GM20431 (cell line): ENCODE measurements at regions not wholly inside any gene's neighbourhood (a gene's known extent, or its start where the extent isn't known, plus 50 kb on each side); places are given as distances from the start of the nearest gene placed in this dataset.
"Not testable (repeated sequence)": the region's sequence is repeated elsewhere in the genome, so short reads cannot be mapped to it uniquely, and the experiment has no call there.

Source experiments
- in situ Hi-C: fragments of 300-500 bp; cut with MseI, MboI; formaldehyde crosslinking; loops from one replicate; pipeline ENCODE4 v1.15.0; 2020; ENCODE audit warnings: low sequenced_read_pairs; ENCODE audit not compliant: unreplicated experiment

DNA sequence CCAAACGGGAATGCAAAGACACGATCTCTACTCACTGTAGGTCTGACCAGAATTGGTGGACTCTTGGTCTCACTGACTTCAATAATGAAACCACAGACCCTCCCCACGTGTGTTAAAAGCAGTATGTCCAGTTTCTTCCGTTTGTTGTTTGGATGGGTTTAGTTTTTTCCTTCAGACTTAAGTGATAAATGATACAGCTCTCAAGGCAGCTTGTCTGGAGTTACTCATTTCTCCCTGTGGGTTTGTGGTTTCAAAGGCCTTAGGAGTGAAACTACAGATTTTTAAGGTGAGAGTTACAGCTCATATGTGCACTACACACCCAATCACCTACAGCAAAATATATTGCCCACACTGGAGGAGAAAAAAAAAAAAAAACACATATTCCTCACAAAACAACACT, 86.7 kb upstream of the STMND1 start:
- in situ Hi-C loops = no loop called here

DNA sequence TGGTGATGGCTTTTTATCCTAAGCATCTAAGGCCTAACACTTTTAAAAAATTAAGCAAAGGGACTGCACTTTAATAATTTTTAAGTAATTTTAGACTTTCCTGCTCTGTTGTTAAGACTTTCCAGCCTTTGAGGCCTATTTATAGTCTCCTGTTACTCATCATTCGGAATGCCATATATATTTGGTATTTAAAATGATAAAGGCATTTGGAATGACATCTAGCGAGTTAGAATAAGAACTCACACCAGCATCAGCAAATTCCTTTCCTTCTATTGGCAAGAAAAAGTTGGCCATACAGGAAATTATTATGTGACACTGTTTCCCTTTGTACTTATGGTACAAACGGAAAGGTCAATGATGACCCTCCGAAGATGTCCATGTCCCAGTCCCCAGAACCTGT, 88.1 kb upstream of the STMND1 start:
- in situ Hi-C loops = no loop called here

DNA sequence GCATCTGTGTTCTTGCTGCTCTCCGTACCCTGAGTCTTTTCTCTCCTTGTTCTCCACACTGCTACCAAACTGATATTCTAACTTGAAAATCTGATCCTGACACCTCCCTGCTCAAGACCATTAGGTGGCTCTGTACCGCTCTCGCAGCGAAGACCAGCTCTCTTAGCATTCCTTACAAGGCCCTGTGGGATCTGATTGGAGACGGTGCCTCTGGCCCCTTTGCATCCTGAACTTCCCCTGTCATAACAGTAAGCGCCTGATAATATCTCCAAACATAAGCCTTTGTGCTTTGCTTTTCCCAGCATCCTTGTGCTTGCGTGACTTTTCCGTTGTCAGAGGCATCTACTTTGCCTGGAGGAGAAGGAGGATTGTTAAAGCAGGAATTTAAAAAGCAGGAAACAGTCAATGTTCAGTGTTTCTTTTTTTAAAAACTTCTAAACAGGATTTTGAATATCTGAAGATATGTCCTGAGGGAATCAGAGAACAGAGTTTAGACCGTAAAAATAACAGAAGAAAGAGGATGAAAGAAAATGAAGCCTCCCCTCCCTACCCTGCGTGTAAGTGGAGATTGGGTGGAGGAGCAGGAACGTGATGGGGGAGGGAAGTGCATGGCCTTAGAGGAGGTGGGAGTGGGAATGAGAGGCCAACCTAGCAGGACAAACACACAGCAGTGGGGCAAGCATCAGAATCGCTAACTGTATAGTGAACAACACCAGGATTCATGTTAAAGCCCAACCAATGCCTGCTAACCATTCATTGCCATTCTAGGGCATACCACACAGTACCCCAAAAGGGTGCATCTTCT, 89.2 kb upstream of the STMND1 start:
- in situ Hi-C loops = no loop called here

DNA sequence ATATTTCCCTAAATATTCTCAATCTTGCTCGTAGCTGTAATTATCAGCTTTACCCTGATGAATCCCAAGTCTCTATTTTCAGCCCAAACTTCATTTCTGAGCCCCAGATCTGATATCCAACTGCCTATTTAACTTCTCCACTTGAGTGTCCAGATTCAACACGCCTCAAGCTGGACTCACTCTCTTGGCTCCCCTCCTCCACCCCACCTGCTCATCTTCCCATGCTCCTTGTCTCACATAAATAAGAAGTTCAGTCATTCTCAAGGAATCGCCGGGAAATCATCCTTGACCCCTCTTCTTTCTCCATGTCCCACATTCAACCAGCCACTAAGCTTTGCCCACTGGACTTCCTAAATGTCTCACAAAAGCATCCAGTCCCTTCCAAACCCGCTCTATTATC, 89.9 kb upstream of the STMND1 start:
- in situ Hi-C loops = no loop called here

DNA sequence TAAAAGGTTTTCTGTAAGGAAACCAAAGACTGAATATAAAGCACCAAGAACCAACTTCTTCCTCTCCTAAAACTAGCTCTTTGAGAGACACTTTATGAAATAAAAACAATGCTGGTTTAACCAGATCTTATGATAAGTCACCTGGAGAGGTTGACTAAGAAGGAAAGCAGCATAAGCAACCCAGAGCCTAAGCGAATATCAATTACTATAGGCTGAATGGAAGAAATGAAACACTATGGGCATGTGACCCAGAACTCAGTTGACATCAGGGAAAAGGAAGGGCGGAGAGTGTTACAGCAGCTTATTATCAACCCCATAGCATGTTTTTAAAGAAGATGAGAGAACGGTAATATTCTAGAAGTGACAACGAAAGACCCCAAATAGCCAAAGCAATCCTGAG, 94.1 kb upstream of the STMND1 start:
- in situ Hi-C loops = no loop called here

DNA sequence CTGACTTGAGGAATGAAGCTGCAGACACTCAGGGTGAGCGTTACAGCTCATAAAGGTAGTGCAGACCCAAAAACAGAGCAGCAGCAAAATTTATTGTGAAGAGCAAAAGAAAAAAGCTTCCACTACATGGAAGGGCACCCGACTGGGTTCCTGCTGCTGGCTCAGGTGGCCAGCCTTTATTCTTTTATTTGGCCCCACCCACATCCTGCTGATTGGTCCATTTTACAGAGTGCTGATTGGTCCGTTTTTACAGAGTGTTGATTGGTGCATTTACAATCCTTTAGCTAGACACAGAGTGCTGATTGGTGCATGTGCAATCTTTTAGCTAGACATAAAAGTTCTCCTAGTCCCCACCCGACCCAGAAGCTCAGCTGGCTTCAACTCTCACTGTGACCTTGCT, 95.3 kb upstream of the STMND1 start:
- in situ Hi-C loops = no loop called here

DNA sequence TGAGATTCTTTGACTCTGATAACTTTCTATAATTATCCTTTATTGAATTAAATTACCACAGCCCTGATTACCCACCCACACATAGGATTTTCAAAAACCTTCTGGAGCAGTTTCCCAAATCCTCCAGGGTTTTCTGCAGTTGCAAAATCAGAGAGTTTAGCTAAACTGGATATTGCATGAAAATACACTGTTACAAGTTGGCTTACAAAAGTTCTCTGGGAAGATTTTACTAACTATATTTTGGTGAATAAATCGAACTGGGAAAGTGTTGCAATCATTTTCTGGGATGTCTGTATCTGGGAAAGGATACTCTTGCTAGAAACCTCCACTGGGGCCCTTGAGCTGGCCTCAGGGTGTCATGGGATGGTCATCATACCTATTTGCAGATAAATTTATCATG, 97.6 kb upstream of the STMND1 start:
- in situ Hi-C loops = no loop called here

DNA sequence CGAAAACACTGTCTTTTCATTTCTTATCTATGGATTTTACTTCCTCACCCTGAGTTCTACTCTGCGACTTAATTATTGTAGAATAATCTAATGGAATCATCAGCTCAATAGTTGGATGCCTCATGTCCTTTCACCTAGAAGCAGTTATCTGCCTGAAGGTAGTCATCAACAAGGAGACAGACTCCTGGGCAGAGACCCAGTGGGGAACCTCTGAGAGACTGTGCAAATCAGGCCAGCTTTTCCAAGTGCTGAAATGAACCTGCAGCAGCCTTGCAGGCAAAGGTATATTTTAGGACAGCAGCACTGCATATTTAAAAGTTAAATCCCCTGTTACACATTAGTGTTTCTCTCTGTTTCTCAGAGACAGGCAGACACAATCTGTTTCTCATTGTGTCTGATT, 99.7 kb upstream of the STMND1 start:
- in situ Hi-C loops = no loop called here

DNA sequence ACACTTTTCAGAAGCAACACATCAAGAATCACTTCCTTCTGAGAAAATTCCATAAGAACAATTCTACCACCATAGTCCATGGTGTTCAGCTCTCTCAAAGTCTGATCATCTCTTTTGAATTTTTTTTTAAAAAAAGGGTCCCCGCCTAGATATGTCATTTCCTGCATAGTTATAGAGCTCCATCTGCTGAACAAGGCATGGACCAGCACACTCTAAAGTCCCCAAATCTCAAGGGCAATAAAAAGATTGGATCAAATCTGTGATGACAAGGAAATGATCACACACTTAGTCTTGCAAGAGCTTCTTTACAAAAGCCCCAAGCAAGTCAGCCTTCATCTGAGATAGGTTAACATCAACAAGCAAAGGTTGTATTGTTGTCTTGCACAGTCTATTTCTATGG, 100.7 kb upstream of the STMND1 start:
- in situ Hi-C loops = no loop called here

DNA sequence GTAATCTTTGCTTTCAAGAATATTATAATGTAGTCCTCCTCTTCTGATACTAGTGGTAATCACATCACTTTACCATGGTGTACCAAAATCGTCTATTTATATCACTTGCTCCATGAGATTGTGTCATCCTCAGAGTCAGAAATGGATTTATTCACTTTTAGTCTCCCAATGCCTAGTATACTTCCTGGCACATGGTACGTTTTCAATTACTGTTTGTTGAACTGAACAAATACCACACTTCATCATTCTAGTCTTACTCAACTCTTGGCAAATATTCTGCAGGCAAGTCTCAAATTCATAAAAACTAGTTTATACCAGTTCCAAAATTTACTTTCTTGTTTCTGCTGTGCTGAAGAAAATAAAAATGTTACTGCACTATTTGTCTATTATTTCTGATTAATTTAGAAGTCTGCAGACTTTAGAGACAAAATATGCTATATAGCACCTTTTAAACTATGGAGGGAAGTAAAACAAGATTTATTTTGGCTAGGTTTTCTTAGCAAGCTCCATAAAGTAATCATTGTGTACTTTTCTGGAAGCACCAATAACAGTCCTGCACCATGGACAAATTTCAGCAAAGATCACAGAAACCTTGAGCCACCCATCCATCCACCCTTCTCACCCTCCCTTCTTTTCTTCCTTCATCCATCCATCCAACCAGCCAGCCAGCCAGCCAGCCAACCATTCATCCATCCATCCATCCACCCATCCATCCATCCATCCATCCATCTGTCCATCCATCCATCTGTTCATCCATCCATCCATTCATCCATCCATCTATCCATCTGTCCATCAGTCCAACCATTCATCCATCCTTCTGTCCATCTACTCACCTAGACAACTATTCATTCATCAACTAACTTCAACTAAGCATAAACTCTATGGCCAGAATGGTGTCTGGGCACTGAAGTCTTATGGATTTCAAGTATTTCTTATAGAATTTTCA, 102.1 kb upstream of the STMND1 start:
- in situ Hi-C loops = no loop called here

DNA sequence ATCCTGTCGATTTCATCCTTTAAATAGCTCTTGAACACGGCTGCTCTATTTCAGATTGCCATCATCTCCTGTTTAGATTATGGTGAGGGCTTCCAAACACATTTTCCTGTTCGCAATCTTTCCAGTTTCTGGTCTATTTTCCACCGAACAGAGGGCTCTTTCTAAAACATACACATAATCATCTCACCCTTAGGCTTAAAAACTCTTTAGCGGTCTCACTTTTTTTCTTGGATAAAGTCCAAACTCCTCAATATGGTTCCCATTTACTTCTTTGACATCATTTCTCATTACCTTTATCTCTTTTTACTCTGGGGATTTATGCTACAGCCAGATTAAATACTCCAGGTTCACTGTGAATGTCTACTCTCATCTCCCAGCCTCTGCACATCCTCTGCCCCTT, 103.4 kb upstream of the STMND1 start:
- in situ Hi-C loops = no loop called here

DNA sequence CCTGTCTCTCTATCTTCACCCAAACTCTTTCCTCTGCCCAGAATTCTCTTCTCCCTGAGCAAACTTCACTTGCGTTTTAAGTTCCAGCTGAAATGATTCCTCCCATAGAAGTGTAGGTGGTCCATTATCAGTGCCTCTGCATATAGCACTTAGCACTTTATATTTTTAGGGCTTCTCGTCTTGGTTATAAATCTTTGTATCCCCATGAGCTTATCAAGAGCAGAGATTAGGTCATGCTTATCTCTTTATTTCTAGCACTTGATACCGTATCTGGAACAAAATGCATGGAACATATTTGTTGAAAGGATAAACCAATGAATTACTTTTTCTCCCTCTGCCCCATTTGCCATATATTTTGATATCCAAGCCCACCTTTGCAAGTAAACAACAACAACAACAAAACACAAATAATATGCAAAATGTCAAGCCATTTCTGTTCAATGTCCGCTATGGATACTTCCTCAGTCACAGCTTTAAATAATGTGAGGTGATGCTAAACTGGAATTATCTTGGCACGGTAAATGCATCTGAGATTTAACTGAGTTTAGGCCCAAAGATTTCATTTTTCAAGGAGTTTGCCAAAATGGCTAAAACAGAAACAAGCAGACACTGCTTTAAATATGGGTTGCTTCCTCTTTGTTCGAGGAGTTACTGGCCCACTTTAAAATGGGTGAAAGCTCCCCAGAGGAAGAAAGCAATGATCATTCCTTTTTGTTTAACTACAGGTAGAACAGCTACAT, 106.2 kb upstream of the STMND1 start:
- in situ Hi-C loops = no loop called here

DNA sequence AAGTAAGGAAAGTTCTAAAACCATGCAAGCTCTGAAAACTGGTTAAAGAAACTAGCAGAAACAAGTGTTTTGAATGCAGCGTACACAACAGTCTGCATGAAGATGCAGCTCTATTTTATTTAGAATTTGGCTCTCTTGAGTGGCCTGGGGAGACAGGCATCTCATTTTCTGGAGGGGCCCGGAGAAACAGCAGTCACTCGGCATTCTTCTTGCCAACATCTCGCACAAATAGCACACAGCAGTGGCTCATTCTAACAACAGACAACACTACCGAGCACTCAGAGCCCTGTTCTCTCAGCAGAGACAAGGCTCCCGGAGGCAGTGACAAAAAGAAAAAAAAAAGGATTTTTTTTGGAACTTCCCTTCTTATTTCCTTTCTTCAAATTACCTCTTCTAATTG, 108.5 kb upstream of the STMND1 start:
- in situ Hi-C loops = no loop called here

DNA sequence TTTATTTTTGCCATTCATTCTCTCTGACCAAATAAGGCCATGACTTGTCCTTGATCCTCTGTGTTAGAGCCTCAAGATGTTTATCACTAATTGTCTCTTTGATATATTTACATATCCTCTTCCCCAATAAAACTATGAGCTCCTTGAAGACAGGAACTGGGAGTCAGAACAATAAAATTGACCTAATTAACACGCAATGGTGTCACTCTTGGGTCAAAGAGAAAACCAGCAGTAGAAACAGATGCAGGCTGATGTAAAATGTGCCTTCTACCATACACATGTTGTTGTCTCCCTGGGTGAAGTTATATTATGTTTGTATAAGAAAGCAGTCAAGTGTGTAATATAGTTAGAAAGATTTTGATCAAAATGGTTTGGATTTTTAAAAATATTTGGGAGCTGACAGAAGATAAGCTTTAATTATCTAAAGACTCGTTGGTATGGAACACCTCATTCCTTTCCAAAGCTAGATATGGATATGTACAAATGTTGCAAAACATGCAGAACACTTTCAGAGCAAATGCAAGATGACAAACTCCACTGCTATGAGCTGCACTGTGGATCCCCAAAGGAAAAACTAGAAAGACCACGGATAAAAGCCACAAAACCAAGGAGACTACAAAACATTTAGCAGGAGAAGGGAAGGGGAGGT, 109.7 kb upstream of the STMND1 start:
- in situ Hi-C loops = no loop called here

DNA sequence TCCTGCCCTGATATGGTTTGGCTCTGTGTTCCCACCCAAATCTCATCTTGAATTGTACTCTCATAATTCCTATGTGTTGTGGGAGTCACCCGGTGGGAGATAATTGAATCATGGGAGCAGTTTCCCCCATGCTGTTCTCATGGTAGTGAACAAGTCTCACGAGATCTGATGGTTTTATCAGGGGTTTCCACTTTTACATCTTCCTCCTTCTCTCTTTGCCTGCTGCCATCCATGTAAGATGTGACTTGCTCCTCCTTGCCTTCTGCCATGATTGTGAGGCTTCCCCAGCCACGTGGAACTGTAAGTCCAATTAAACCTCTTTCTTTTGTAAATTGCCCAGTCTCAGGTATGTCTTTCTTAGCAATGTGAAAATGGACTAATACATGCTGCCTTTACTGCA, 111.9 kb upstream of the STMND1 start:
- in situ Hi-C loops = not testable (repeated sequence)

DNA sequence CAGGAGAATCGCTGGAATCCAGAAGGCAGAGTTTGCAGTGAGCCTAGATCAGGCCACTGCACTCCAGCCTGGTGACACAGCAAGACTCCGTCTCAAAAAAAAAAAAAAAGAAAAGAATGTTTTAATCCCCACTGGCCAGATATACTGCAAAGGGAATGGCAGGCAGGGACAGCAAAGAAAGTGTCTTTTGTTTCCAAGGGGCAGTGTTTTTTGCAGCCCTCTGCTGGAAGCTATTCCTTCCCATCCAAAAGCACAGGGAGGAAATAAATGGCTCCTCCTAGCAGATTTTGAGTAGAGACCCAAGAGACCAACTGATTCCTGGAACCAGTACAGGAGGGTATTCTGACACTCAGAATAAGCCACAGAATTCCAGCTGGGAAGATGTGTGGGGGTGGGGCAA, 112.5 kb upstream of the STMND1 start:
- in situ Hi-C loops = no loop called here

DNA sequence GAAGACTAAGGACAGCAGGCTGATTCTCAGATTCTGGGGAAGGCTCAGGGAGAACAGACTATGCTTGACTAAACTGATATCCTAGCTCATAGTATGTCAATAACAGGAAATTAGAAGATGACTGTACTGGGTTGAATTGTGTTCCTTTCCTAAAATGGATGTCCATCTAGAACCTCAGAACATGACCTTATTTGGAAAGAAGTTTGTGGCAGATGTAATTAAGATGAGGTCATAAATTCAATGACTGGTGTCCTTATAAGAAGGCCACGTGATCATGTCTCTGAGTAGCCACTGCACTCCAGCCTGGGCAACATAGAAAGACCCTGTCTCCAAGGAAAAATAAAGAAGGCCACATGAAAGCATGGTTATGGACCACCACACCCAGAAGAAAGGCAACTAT, 113.9 kb upstream of the STMND1 start:
- in situ Hi-C loops = no loop called here

DNA sequence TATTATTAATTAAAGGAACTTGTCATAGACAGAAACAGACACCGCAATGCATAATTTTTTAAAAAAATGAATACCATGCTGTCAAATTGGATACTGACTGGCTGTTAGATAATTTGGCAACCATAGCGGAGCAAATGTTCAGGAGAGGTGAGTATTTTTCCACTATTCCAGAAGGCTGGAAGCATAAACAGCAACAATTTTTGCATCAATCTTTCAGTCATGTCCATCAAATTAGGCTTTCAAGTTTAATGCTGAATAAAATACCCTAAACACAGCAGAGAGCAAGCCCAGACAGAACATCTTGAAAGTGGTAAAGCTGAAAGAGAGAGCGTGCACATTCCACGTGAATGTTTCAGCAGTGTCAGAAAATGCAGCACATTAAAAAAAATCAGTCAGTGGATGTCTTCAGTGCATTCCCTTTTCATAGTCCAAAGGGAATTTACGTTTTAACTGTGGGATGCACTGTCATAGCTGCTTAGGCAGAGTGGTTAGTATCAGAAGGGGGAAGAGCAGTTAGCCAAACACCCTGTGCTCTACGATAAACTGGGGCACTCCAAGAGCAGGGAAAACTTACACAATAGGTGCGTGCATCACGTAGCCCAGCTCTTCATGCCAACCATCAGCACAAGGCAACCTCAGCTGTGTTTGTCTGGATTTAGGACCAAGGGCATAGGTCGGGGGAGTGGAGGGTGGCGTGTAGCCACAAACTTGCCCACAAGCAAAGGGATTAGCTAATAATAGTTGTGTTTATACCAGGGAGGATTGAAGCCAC, 116.2 kb upstream of the STMND1 start:
- in situ Hi-C loops = no loop called here

DNA sequence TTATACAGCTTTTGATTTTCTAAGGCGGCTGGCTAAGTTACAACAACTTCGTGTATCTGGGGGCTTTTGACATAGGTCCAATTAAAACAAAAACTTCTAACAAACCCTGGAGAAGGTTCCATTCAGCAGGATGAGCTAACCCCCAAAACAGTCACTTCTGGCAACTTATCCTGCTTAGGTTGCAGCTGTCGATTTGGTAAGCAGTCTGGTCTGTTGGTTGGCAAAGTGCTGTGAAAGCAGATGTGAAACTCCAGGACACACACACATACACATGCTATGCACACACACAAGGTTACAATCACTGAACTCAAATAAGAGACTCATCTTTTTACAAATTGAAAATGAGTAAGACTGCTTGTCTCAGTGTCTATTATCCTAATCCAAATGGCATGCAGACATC, 119.0 kb upstream of the STMND1 start:
- in situ Hi-C loops = no loop called here
